GM12878 (cell line): ENCODE measurements at regions not wholly inside any gene's neighbourhood (a gene's known extent, or its start where the extent isn't known, plus 50 kb on each side); places are given as distances from the start of the nearest gene placed in this dataset.

Experiments used
- ATAC-seq: fragments of 200-7000 bp; cut with Tn5 transposase; 3 replicates; pipeline ENCODE4 v1.9.1; 2020; ENCODE audit warnings: mild to moderate bottlenecking, moderate library complexity
- BruUV-seq: library from RNA; stranded (reverse); fragments of 400-500 nt; replicated peaks from 2 replicates; lab custom pipeline; 2021; lab: Mats Ljungman, UMichigan
- CTCF ChIA-PET: fragments of 300-600 bp; sonication (Branson Sonifier 250); formaldehyde crosslinking; extraction: SDS; loops from one replicate; lab custom pipeline; 2021; ENCODE audit warnings: inconsistent platforms; lab: Yijun Ruan, JAX
- POLR2A ChIA-PET: fragments of 350-600 bp; formaldehyde crosslinking; extraction: SDS; loops from one replicate; lab custom pipeline; 2021; ENCODE audit warnings: inconsistent platforms; lab: Charles Lee
- RAD21 ChIA-PET: fragments of 300-600 bp; sonication (Branson Sonifier 250); formaldehyde crosslinking; loops from one replicate; lab custom pipeline; 2023; ENCODE audit warnings: antibody characterized with exemption; ENCODE audit not compliant: unreplicated experiment; lab: Charles Lee
- SMC1A ChIA-PET: fragments of 300-600 bp; sonication (Branson Sonifier 250); formaldehyde crosslinking; loops from one replicate; lab custom pipeline; 2023; ENCODE audit not compliant: unreplicated experiment, uncharacterized antibody; lab: Charles Lee
- DNase-seq: peaks from one replicate; pipeline ENCODE4 v3.0.0-alpha.2; 2011; ENCODE audit warnings: low read depth, low spot score
- FAIRE-seq: peaks from 3 replicates; lab custom pipeline; 2011; peaks lifted over from hg19 to GRCh38; lab: Jason Lieb, UNC
- H2AFZ ChIP-seq: 2 replicates; pipeline ENCODE4 v1.6.0; 2011; ENCODE audit warnings: low read depth, low read length, control low read depth; ENCODE audit not compliant: control insufficient read depth
- H3K27ac ChIP-seq: 2 replicates; pipeline ENCODE4 v1.5.1; 2011; ENCODE audit warnings: control low read depth; ENCODE audit not compliant: control insufficient read depth, insufficient read depth
- H3K27me3 ChIP-seq, 2 experiments: replicated peaks in 1 of 2; 2 replicates each; pipeline versions ENCODE4 v1.6.0 to v1.6.1; 2011; ENCODE audit warnings: low read length in 1 of 2; ENCODE audit not compliant: control insufficient read depth in 2 of 2, insufficient read depth in 2 of 2
- H3K36me3 ChIP-seq, 2 experiments: 2 replicates each; pipeline ENCODE4 v1.5.1; 2011; ENCODE audit warnings: low read length in 1 of 2; ENCODE audit not compliant: control insufficient read depth in 2 of 2, insufficient read depth in 2 of 2
- H3K4me1 ChIP-seq: 2 replicates; pipeline ENCODE4 v1.6.1; 2011; ENCODE audit warnings: mild to moderate bottlenecking, low read length, moderate library complexity, mixed read lengths; ENCODE audit not compliant: control insufficient read depth, insufficient read depth
- H3K4me2 ChIP-seq: 2 replicates; pipeline ENCODE4 v1.6.0; 2011; ENCODE audit warnings: control low read depth; ENCODE audit not compliant: control insufficient read depth, insufficient read depth
- H3K4me3 ChIP-seq: fragments of 200-600 bp; sonication (generic); 2 replicates; pipeline ENCODE4 v1.5.1; 2016
- H3K79me2 ChIP-seq: 2 replicates; pipeline ENCODE4 v1.6.0; 2011; ENCODE audit warnings: low read length; ENCODE audit not compliant: control insufficient read depth, insufficient read depth
- H3K9ac ChIP-seq: 2 replicates; pipeline ENCODE4 v1.8.0; 2011; ENCODE audit warnings: low read length, control low read depth, mixed read lengths; ENCODE audit not compliant: control insufficient read depth, insufficient read depth
- H3K9me3 ChIP-seq: replicated peaks from 3 replicates; pipeline ENCODE4 v1.5.1; 2011; ENCODE audit warnings: mild to moderate bottlenecking, low read length; ENCODE audit not compliant: control insufficient read depth, insufficient read depth
- H4K20me1 ChIP-seq: 2 replicates; pipeline ENCODE4 v1.6.0; 2011; ENCODE audit not compliant: control insufficient read depth, insufficient read depth
- ETV6 ChIP-seq, 2 experiments: fragments of 450-650 bp in 1 of 2; IDR thresholded peaks in 1 of 2; conservative IDR thresholded peaks in 1 of 2; 2 replicates each; pipeline ENCODE4 v1.6.1; 2014; ENCODE audit warnings: antibody characterized with exemption in 1 of 2, borderline replicate concordance in 1 of 2, low read depth in 1 of 2, mild to moderate bottlenecking in 1 of 2, moderate library complexity in 1 of 2
- FOS ChIP-seq: IDR thresholded peaks from 3 replicates; pipeline ENCODE4 v1.6.1; 2011; ENCODE audit warnings: borderline replicate concordance; ENCODE audit not compliant: insufficient read length; ENCODE audit errors: extremely low read depth
- FOXM1 ChIP-seq: IDR thresholded peaks from 2 replicates; pipeline ENCODE4 v1.6.1; 2012; ENCODE audit warnings: low read depth, mild to moderate bottlenecking, inconsistent platforms, low read length, moderate library complexity
- HDGF ChIP-seq: fragments of 450-650 bp; IDR thresholded peaks from 2 replicates; pipeline ENCODE4 v1.6.1; 2016; ENCODE audit warnings: antibody characterized with exemption
- TARDBP ChIP-seq: IDR thresholded peaks from 2 replicates; pipeline ENCODE4 v1.6.1; 2016; ENCODE audit warnings: borderline replicate concordance
- ZSCAN29 ChIP-seq: fragments of 450-650 bp; IDR thresholded peaks from 2 replicates; pipeline ENCODE4 v1.6.1; 2017; ENCODE audit warnings: mild to moderate bottlenecking, moderate library complexity
- WGBS: methylation state at CpG from one replicate; pipeline ENCODE4 v1.1.6; 2016; ENCODE audit warnings: low lambda C conversion rate; ENCODE audit not compliant: insufficient replicate concordance, insufficient coverage; ENCODE audit errors: missing lambda C conversion rate; 5-methylcytosine and 5-hydroxymethylcytosine counted together
- in situ Hi-C: fragments of 300-500 bp; cut with MboI; formaldehyde crosslinking; loops from 9 replicates; pipeline ENCODE4 v1.14.3; 2018; ENCODE audit warnings: mixed read lengths
- intact Hi-C: fragments of 100-400 bp; cut with micrococcal nuclease; formaldehyde crosslinking; loops from one replicate; pipeline ENCODE4 v1.14.2; 2022; ENCODE audit not compliant: unreplicated experiment
- TF ChIP-seq, protein P1 (sequence below): IDR thresholded peaks from 2 replicates; pipeline ENCODE4 v1.6.1; 2012; ENCODE audit warnings: improper control_type of control experiment, low read depth, low read length; ENCODE audit not compliant: insufficient replicate concordance
- TF ChIP-seq, protein P2 (sequence below): fragments of 450-650 bp; IDR thresholded peaks from 2 replicates; pipeline ENCODE4 v1.6.1; 2016; ENCODE audit warnings: mild to moderate bottlenecking
- TF ChIP-seq, protein P3 (sequence below): IDR thresholded peaks from 2 replicates; pipeline ENCODE4 v1.6.1; 2012; ENCODE audit warnings: low read depth, low read length, improper control_type of control experiment
- TF ChIP-seq, protein P4 (sequence below): fragments of 450-650 bp; IDR thresholded peaks from 2 replicates; pipeline ENCODE4 v1.6.1; 2018; ENCODE audit warnings: borderline replicate concordance, mild to moderate bottlenecking; ENCODE audit not compliant: partially characterized antibody
- TF ChIP-seq, protein P5 (sequence below): fragments of 150-350 bp; IDR thresholded peaks from 2 replicates; pipeline ENCODE4 v1.6.1; 2016; ENCODE audit warnings: low read depth, low read length

DNA sequence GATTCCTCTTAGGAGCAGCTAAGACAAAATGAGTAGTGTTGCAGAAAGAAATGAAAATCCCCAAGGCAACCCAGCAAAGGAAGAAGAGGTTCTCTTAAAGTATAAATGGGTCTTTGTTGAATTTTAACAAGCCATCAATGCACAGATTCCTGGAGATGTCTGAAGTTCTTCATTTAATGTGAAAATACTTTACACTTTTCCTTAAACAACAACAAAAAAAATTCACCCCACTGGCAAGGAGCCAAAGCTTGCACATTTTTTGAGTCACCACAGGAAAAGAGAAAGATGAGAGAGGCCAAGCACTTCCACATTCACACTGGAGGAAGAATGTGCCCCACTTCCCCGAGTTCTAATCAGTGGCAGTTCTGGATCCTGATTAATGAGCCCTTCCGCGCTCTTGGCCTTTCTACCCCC lies 286.4 kb upstream of the MEOX2 start:
- Histone ChIP-seq H2AFZ (no peak overlapping the region), H3K27ac (no peak overlapping the region), H3K27me3 (no peaks in the 10 kb centered on the region), H4K20me1 (no peaks in the 10 kb centered on the region), H3K79me2 (no peaks in the 10 kb centered on the region), H3K9me3 (no peaks in the 10 kb centered on the region), H3K36me3 (no peaks in the 10 kb centered on the region), H3K4me1 (no peaks in the 10 kb centered on the region), H3K4me2 (no peak overlapping the region), H3K4me3 (no peak overlapping the region), H3K9ac (no peak overlapping the region)
- WGBS: 30% methylated on average over 3 of the region's 3 CpGs
- SMC1A ChIA-PET: no interaction called here
- RAD21 ChIA-PET: no interaction called here
- intact Hi-C loops (no loop called here), in situ Hi-C loops (no loop called here)
- no peak for DNase-seq
- ATAC-seq: no peak
- POLR2A ChIA-PET: no interaction called here
- FAIRE-seq: no peak
- no TSS peak for BruUV-seq
- CTCF ChIA-PET: no interaction called here
- TF ChIP-seq, protein P1, sequence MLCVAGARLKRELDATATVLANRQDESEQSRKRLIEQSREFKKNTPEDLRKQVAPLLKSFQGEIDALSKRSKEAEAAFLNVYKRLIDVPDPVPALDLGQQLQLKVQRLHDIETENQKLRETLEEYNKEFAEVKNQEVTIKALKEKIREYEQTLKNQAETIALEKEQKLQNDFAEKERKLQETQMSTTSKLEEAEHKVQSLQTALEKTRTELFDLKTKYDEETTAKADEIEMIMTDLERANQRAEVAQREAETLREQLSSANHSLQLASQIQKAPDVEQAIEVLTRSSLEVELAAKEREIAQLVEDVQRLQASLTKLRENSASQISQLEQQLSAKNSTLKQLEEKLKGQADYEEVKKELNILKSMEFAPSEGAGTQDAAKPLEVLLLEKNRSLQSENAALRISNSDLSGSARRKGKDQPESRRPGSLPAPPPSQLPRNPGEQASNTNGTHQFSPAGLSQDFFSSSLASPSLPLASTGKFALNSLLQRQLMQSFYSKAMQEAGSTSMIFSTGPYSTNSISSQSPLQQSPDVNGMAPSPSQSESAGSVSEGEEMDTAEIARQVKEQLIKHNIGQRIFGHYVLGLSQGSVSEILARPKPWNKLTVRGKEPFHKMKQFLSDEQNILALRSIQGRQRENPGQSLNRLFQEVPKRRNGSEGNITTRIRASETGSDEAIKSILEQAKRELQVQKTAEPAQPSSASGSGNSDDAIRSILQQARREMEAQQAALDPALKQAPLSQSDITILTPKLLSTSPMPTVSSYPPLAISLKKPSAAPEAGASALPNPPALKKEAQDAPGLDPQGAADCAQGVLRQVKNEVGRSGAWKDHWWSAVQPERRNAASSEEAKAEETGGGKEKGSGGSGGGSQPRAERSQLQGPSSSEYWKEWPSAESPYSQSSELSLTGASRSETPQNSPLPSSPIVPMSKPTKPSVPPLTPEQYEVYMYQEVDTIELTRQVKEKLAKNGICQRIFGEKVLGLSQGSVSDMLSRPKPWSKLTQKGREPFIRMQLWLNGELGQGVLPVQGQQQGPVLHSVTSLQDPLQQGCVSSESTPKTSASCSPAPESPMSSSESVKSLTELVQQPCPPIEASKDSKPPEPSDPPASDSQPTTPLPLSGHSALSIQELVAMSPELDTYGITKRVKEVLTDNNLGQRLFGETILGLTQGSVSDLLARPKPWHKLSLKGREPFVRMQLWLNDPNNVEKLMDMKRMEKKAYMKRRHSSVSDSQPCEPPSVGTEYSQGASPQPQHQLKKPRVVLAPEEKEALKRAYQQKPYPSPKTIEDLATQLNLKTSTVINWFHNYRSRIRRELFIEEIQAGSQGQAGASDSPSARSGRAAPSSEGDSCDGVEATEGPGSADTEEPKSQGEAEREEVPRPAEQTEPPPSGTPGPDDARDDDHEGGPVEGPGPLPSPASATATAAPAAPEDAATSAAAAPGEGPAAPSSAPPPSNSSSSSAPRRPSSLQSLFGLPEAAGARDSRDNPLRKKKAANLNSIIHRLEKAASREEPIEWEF: no peak
- TF ChIP-seq, protein P2, sequence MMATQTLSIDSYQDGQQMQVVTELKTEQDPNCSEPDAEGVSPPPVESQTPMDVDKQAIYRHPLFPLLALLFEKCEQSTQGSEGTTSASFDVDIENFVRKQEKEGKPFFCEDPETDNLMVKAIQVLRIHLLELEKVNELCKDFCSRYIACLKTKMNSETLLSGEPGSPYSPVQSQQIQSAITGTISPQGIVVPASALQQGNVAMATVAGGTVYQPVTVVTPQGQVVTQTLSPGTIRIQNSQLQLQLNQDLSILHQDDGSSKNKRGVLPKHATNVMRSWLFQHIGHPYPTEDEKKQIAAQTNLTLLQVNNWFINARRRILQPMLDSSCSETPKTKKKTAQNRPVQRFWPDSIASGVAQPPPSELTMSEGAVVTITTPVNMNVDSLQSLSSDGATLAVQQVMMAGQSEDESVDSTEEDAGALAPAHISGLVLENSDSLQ: no peak
- TF ChIP-seq ZSCAN29 (no peak), FOS (no peak), FOXM1 (no peak), ETV6 (conservative IDR thresholded peaks at IDR 0.05 in 1 of 2, IDR thresholded peaks at IDR 0.05 in 1 of 2; ENCODE audit: borderline replicate concordance in 1 of 2, low read depth in 1 of 2) (no peak), TARDBP (no peak), HDGF (no peak)
- TF ChIP-seq, protein P3, sequence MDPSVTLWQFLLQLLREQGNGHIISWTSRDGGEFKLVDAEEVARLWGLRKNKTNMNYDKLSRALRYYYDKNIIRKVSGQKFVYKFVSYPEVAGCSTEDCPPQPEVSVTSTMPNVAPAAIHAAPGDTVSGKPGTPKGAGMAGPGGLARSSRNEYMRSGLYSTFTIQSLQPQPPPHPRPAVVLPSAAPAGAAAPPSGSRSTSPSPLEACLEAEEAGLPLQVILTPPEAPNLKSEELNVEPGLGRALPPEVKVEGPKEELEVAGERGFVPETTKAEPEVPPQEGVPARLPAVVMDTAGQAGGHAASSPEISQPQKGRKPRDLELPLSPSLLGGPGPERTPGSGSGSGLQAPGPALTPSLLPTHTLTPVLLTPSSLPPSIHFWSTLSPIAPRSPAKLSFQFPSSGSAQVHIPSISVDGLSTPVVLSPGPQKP: no peak
- TF ChIP-seq, protein P4, sequence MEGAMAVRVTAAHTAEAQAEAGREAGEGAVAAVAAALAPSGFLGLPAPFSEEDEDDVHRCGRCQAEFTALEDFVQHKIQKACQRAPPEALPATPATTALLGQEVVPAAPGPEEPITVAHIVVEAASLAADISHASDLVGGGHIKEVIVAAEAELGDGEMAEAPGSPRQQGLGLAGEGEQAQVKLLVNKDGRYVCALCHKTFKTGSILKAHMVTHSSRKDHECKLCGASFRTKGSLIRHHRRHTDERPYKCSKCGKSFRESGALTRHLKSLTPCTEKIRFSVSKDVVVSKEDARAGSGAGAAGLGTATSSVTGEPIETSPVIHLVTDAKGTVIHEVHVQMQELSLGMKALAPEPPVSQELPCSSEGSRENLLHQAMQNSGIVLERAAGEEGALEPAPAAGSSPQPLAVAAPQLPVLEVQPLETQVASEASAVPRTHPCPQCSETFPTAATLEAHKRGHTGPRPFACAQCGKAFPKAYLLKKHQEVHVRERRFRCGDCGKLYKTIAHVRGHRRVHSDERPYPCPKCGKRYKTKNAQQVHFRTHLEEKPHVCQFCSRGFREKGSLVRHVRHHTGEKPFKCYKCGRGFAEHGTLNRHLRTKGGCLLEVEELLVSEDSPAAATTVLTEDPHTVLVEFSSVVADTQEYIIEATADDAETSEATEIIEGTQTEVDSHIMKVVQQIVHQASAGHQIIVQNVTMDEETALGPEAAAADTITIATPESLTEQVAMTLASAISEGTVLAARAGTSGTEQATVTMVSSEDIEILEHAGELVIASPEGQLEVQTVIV: no peak
- TF ChIP-seq, protein P5, sequence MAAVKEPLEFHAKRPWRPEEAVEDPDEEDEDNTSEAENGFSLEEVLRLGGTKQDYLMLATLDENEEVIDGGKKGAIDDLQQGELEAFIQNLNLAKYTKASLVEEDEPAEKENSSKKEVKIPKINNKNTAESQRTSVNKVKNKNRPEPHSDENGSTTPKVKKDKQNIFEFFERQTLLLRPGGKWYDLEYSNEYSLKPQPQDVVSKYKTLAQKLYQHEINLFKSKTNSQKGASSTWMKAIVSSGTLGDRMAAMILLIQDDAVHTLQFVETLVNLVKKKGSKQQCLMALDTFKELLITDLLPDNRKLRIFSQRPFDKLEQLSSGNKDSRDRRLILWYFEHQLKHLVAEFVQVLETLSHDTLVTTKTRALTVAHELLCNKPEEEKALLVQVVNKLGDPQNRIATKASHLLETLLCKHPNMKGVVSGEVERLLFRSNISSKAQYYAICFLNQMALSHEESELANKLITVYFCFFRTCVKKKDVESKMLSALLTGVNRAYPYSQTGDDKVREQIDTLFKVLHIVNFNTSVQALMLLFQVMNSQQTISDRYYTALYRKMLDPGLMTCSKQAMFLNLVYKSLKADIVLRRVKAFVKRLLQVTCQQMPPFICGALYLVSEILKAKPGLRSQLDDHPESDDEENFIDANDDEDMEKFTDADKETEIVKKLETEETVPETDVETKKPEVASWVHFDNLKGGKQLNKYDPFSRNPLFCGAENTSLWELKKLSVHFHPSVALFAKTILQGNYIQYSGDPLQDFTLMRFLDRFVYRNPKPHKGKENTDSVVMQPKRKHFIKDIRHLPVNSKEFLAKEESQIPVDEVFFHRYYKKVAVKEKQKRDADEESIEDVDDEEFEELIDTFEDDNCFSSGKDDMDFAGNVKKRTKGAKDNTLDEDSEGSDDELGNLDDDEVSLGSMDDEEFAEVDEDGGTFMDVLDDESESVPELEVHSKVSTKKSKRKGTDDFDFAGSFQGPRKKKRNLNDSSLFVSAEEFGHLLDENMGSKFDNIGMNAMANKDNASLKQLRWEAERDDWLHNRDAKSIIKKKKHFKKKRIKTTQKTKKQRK: no peak
